GM18867 (cell line): ENCODE measurements at regions not wholly inside any gene's neighbourhood (a gene's known extent, or its start where the extent isn't known, plus 50 kb on each side); places are given as distances from the start of the nearest gene placed in this dataset.
A peak's percentile ranks its signal among the peaks of the same experiment; 100 is the strongest.

Experiments
- ATAC-seq: cut with Tn5 transposase; IDR thresholded peaks from one replicate; pipeline ENCODE4 v1.9.1; 2021; ENCODE audit warnings: mild to moderate bottlenecking, moderate library complexity; ENCODE audit not compliant: unreplicated experiment

DNA sequence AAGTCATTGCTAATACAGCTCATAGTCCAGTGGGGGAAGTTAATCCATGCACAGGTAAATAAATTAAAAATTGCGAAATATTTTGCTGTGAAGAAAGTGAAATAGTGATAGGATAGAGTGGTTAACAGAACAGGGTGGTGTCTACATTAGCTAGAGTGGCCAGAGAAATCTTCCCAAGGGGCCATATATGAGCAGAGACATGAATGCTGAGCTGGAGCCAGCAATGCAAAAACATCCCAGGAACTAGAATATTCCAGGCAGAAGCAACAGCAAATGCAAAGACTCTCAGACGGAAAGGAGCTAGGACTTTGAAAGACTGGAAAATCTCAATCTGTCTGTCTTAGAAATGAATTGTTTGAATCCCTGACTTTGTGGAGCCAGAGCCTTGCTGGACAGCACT lies 1221.6 kb downstream of the MAT2B start:
- no peak for ATAC-seq

DNA sequence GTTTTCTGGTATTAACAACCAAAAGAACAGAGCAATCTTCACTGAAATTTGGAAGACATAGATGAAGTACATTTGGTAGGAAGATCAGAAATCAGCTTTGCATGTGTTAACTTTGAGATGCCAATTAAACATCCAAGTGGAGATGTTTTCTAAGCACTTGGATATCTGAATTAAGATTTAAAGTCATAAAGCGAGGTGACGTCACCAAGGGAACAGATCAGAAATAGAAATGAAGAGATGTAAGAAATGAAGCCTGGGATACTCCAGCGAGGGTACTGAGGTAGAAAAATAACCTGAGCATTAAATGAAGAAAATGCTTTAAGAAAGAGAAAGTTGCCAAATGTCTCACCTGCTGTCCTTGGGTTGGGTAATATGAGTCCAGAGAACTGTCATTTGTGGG lies 1223.3 kb downstream of the MAT2B start:
- ATAC-seq, result no peak

DNA sequence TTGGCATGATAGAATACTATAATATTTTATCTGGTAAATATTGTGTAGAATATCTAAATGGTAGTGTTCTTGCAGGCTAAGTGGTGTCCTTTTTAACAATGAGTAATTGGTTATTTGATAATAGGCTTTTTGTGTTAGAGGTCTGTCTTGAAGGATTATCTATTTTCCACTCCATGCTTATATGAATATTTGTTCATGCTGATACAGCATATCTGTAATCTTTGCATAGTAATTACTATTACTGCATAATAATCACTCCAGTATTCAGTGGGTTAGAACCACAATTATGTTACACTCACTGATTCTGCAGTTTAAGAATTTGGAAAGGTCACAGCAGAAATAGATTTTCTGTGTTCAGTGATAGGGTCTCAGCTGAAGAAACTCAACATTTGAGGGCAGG lies 1229.9 kb downstream of the MAT2B start:
- no peak for ATAC-seq

DNA sequence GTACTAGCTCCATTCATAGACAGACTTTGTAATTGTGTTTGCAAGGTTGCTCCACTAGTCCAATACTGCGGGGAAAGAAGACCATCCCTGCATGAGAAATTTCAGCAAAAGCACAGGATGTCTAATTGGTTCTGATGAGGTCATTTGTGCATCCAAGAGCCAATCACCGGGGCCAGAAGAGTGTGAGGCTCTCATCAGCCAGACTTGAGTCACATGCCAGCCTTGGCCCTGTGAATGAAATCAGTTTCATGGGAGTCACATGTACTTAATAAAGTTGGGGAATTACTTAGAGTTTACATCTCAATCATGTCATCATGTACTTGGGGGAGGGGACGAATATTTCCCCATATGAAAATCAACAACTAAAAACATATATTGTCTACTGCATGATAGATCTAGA lies 1236.0 kb downstream of the MAT2B start:
- peak; percentile 35 for ATAC-seq

DNA sequence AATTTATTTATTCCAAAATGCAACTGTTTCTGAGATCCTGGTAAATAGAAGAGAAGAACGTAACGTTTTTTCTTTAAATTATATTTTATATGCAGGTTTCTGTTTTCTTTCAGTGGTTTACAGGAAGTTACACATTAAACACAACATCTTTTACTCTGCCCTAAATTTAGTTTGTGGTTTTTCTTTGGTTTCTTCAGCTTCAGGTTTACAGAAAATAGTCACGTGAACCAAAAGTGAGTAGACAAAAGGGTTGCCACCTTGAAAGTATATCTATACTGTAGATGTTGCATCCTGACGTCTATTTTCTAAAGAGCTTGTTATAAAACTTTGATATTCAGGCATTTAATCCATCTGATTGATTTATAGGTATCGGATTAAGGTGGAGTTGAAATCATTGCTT lies 1236.6 kb downstream of the MAT2B start:
- ATAC-seq, result peak; percentile 93

DNA sequence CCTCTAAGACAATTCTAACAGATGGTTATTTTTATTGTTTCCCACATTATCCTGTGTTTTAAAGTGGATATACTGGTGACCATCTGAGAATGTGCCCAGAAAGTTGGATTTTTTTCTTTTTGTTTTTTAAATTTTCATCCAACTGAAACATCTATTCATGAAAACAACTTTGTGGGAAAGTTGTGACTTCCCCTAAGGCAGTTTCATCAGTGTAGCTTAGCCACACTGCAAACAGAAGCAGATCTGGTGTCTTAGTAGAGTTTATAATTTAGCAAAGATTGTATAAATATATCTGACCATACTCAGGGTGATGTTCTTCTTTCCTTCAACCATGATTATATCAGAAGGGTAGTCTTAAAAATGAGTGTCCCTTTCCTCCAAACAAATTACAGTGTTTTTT lies 1241.3 kb downstream of the MAT2B start:
- peak; percentile 23 for ATAC-seq

DNA sequence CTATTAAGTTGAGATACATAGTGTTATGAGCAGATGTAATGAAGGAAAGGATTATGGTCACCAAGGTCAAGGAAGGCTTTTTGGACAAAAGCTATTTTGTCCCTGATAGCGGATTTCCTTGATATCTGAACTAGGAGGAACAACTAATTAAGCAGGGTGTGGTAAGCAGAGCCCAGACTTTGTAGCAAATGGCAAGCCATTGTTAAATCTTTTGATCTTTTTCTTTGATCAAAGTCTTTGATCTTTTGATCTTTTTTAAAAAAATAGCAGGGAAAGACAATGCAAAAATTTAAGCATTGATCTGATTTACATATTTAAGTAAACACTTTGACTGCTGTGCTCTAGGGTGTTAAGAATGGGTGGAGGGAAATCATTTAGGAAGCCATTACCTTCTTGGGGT lies 1242.0 kb downstream of the MAT2B start:
- ATAC-seq, result no peak

DNA sequence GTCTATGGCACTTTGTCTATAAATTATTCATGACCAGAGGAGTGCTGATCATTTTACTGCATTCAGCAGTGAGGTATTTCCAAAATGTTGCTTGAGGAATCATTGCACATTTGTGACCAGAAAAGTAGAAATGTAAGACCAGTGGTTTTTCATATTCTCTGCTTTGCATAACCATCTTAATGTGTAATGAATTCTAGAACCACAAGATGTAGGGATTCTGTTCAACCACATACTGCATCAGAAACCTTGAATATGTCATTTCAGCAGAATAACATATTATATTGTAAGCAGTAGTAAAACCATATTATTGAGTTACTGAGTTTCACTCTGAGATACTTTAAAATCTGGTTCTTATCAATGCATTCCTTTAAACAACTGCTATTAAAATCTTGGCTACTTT lies 1243.4 kb downstream of the MAT2B start:
- peak; percentile 81 for ATAC-seq

DNA sequence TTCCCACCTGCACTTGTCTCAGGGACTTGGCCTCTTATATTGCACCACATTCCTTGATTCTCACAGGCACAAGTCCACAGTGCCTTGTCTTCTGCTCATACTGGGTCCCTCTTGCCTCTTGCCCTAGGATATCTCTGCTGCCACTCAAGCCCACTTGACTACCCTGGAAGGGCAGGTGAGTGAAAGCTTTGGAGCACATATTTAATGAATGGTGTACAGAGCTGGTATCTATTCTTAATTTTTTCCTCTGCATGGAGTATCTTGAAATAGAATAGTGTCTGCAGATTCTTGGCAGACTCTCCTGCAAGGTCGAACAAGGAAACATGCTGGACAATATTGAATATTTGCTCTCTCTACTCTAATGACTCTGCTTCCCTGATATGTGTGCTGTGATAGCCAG lies 1248.0 kb downstream of the MAT2B start:
- ATAC-seq, result no peak

DNA sequence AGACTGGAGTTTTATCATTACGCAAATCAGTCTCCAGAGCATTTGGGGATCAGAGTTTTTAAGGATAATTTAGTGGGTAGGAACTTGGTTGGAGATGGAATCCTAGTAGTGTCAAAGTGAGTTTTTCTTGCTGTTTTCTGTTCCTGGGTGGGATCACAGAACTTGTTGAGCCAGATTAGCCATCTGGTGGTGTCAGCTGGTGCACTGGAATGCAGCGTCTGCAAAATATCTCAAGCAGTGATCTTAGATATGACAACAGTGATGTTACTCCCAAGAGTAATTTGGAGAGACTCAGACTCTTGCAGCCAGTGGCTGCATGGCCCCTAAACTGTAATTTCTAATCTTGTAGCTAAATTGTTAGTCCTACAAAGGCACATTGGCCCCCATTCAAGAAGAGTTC lies 1257.8 kb downstream of the MAT2B start:
- ATAC-seq, result no peak

DNA sequence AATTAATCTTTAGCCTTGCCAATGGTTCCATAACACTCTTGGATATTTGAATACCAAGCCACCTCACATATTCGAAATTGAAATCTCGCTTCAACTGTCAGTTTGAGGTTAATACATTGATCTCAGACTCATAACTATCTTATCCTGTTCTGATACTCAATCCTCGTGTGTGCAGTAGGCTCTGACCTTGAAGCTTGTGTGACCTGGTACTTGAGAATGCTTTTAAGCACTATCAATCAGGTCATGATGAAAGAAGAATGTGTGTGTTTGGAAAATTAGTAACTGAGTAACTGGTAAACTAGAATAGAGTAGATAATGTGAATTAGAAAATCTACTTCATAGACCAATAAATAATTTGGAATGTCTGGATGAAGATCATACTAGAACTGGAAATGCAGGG lies 1266.7 kb downstream of the MAT2B start:
- no peak for ATAC-seq

DNA sequence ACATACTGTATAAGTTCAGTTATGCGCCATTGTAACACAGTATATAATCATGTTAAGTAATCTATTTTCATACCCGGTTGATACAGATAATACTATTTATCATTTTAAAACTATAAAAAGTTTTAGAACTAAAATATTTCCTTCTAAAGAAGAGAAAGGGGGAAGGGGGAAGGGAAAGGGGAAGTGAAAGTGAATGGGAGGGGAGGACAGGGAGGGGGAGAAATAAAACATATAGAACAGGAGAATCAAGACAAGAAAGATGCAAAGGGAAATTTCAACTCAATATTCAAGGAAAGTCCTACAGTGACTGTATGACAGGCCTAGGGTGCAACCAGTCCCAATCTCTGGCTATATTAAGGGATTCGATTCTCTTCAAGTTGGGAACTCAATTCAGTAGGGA lies 1278.8 kb downstream of the MAT2B start:
- ATAC-seq, result no peak

DNA sequence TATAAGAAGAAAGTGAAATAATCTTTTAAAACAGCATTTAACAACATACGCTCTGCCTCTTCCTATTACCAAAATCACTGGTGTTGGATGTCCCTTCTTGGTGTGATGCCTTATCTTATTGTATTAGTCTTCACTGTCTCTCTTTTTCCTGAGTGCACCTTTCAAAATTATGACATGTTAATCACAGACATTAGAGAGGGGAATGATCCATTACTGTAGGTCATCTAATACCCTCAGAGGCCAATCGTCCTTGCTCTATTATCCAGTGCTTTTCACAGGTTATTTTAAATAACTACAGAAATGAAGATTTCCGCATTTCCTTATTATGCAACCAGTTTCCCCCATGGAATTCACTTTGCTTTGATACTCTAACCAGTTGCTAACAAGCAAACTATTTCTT lies 1292.7 kb downstream of the MAT2B start:
- ATAC-seq, result no peak

DNA sequence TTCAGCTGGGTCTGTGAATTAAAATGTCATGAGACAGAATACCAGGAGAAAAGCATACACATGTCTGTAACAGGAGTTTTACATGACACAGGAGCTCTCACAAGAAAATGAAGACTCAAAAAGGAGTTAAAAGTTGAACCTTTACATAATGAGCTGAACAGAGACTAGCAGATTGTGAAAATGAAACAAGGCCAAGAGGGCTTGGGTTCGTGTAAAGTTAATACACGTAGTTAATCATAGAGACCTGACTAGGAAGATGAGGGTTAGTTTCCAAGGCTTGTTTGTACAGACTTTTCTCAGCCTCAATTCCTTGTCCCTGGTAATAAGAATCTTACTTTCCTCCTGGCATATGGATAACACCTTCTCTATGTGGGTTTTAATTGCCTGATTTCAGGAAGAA lies 1294.0 kb downstream of the MAT2B start:
- peak; percentile 88 for ATAC-seq

DNA sequence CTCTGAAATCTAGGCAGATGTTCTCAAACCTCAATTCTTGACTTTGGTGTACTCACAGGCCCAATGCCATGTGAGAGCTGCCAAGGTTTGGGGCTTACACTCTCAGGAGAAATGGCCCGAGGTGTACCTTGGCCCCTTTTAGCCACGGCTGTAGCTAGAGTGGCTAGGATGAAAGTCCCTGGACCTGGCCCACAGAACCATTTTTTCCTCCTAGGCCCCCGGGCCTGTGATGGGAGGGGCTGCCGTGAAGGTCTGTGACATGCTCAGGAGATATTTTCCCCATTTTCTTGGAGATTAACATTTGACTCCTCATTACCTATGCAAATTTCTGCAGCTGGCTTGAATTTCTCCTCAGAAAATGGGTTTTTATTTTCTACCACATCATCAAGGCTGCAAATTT lies 1296.5 kb downstream of the MAT2B start:
- no peak for ATAC-seq

DNA sequence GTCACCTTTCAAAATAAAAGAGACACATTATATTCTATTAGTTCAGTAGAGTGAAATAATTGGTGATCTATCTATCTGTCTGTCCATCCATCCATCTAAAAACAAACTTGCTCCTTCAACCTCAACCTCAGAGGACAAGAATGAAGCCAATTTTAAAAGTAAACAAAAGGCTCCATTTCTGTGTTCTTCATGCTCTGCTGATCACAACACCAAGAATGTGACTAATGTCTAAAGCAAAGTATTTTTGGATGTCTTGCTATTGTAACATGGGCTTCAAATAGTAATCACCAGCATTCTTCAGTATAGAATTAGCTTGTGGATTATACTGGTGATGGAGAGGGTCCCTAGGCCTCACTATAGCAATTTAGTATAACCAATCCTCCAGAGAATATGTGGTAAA lies 1304.4 kb downstream of the MAT2B start:
- peak; percentile 79 for ATAC-seq

DNA sequence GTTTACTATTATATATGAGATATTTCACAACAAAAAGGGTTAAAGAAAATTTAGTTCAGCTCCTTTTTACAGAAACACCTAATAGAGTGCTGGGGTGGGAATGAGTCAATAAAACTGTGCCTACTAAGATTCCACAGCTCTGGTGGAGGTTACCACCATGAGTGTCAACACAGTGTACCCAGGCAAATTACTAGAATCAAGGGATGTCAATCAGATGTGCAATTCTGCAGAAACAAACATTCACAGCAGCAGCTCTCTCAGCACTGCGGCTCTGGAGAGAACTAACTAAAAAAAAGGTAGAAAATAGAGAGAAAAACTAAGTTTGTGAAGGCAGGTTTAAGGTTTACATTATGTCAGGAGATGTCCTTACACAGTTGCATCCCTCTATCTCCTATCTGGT lies 1313.0 kb downstream of the MAT2B start:
- no peak for ATAC-seq

DNA sequence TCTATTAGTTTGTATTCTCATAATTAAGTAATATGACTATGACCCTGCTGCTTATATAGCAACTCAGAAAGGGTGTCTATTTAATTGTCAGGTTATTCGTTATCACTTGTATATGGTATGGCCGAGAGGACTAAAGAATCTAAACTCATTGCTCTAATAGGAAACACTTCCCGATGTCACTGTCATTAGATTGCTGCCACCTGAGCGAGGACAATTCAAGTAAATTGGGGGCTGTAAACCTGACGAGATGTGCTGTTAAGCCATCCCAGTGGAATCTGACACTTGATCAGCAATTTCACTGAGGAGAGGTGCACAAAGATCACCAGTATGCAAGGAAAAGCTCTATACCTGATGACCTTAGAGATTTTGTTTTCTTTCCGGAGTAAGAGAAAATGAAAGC lies 1319.3 kb downstream of the MAT2B start:
- no peak for ATAC-seq

DNA sequence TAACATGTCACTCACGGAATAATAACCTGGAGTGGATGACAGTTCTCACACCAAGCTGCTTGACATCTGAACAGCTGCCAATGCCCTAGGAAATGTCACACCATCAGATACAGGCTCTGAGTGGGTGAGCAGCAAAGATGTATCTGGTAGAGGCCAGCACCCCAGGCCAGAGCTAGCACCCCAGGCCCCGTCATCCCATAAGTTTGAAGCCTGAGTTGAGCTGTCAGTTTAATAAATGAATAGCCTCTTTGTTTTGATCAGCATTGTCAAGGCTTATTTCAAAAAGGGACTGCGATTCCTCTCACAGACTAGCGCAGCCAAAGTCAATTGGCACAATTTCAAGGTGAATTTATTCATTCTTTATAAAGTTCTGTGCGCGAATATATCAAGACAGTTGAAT lies 1327.1 kb downstream of the MAT2B start:
- no peak for ATAC-seq

DNA sequence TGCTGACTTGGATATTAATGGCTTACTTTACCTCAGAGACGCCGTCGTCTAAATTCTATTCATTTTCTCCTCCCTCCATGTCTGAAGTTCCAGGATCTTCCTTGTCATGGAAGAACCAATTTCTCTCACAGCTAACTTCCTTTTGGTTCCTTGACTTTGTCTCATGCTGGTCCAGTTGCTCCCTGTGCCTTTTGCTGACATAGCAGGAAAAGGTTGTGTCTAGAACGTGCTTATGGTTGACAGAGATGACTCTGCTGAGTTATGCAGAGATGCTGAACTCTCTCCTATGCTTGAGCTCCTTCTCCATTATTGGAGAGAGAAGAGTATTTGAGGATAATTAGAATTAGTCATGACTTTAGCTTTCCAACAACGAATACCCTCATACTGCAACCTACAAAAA lies 1338.9 kb downstream of the MAT2B start:
- ATAC-seq, result no peak

DNA sequence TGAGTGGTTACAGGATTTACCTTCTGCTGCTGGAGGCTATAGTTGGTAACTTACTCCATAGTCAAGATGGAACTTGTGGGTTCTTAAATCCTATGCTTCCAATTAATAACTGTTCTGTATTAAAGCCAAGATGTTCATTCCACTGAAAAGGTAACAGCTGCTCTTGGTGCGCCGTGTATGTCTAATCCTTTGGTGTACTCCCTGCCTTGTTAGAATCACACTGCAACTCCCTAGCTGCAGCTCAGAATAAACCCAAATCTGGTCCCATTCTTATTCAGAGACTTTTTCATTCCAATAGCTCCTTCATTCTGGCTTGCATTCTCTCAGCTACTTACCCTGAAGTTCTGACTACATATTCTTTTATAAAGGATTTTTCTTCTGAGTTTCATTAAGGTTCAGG lies 1355.5 kb downstream of the MAT2B start:
- ATAC-seq, result no peak

DNA sequence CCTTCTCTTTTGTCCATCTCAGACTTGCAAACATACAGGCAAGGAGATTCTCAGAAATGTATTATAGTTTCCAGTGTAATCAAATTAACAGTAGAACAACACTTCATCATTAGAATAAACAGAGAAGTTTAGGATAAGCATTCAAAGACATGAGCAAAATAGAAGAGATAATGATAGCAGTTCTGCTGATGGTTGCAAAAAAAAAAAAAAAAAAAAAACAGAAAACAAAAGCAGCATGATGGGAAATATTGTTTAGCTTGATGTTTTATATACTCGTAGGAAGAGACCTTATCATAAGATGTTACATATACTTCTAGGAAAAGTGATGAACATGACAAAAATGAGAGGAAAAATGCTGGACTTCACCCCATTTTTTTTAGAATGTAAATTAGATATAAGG lies 1356.2 kb downstream of the MAT2B start:
- ATAC-seq, result no peak

DNA sequence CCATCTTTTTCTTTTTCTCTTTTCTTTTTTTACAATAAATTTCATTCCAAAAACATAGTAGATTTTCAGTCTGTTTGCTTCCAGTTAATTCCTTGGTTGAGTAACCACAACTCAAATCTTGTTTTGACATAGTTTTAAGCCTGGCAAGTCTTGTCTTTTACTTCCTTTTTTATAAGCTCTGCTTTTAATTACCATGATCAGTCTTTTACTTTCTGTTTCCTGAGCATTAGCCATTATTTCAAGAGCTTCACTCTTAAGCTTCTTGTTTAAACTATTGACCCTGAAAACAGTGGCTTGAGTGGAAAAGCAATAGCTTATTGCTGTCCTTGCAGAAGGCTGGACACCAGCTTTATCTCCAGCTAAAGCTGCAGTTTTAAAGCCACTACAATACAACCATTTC lies 1363.3 kb downstream of the MAT2B start:
- peak; percentile 79 for ATAC-seq

DNA sequence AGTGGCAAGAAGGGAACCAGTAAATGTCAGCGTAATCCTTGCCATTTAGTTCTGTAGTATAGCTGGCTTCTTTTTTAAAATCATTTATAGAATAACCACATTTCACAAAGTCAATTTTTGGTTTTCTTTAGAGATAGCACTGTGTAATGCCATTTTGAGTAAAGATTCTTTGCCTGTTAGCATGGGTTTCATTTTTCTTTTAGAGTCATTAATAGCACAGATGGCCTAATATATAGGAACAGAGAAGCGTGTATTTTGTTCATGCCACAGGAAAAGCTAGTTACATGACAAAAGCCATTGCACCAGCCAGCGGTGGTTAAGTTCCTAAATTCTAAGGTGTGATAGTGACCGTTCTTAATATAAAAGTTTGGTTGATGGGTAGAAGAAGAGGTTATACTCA lies 1363.9 kb downstream of the MAT2B start:
- peak; percentile 60 for ATAC-seq
